K562 (cell line): ENCODE measurements at regions not wholly inside any gene's neighbourhood (a gene's known extent, or its start where the extent isn't known, plus 50 kb on each side); places are given as distances from the start of the nearest gene placed in this dataset.

Experiments
- ATAC-seq: fragments of 200-7000 bp; cut with Tn5 transposase; 3 replicates; pipeline ENCODE4 v1.9.1; 2020; ENCODE audit warnings: moderate library complexity
- BruUV-seq: library from RNA; stranded (reverse); fragments of 400-500 nt; replicated peaks from 2 replicates; lab custom pipeline; 2021; lab: Mats Ljungman, UMichigan
- CTCF ChIA-PET: fragments of 300-600 bp; formaldehyde crosslinking; extraction: SDS; loops from one replicate; lab custom pipeline; 2021; ENCODE audit warnings: low intra/inter-chr PET ratio; lab: Yijun Ruan, JAX
- POLR2A ChIA-PET: fragments of 300-600, 350-650 bp; sonication (Branson Sonifier 250); formaldehyde crosslinking; extraction: SDS; loops from one replicate; lab custom pipeline; 2021; ENCODE audit warnings: antibody characterized with exemption, inconsistent platforms; lab: Yijun Ruan, JAX
- DNase-seq, 4 experiments: peaks; one replicate each; pipeline versions ENCODE4 v3.0.0 to v3.0.0-alpha.2; 2011 to 2018; ENCODE audit warnings: low spot score in 3 of 4, mixed read lengths in 3 of 4; ENCODE audit errors: extremely low read depth in 1 of 4
- FAIRE-seq: peaks from 2 replicates; lab custom pipeline; 2011; peaks lifted over from hg19 to GRCh38; lab: Jason Lieb, UNC
- H2AFZ ChIP-seq: 2 replicates; pipeline ENCODE4 v1.6.0; 2011; ENCODE audit warnings: low read depth, low read length, control low read depth, inconsistent platforms
- H3K27ac ChIP-seq: fragments of 200-600 bp; 3 replicates; pipeline ENCODE4 v1.8.0; 2011; ENCODE audit warnings: low read depth, mild to moderate bottlenecking, control low read depth, inconsistent platforms, low read length, moderate library complexity, mixed read lengths; ENCODE audit errors: extremely low read depth
- H3K27me3 ChIP-seq, 2 experiments: fragments of 300-600 bp in 1 of 2; 2 replicates in 1 of 2; 3 replicates in 1 of 2; pipeline versions ENCODE4 v1.6.0 to v1.8.0; 2011; ENCODE audit warnings: inconsistent platforms in 2 of 2, low read length in 2 of 2, mild to moderate bottlenecking in 1 of 2, mixed read lengths in 1 of 2, moderate library complexity in 1 of 2; ENCODE audit not compliant: control insufficient read depth in 2 of 2, insufficient read depth in 2 of 2
- H3K36me3 ChIP-seq: fragments of 300-600 bp; 3 replicates; pipeline ENCODE4 v1.8.0; 2011; ENCODE audit warnings: mild to moderate bottlenecking, low read length, inconsistent platforms; ENCODE audit not compliant: control insufficient read depth, insufficient read depth
- H3K4me1 ChIP-seq, 2 experiments: fragments of 200-600 bp in 1 of 2; replicated peaks in 1 of 2; 2 replicates in 1 of 2; 3 replicates in 1 of 2; pipeline versions ENCODE4 v1.5.1 to v1.8.0; 2011; ENCODE audit warnings: inconsistent platforms in 2 of 2, low read length in 2 of 2, mild to moderate bottlenecking in 1 of 2, mixed read lengths in 1 of 2, moderate library complexity in 1 of 2; ENCODE audit not compliant: control insufficient read depth in 2 of 2, insufficient read depth in 2 of 2
- H3K4me2 ChIP-seq: 2 replicates; pipeline ENCODE4 v1.6.1; 2011; ENCODE audit warnings: low read length, control low read depth, inconsistent platforms, mixed read lengths; ENCODE audit not compliant: insufficient read depth
- H3K4me3 ChIP-seq: fragments of 200-600 bp; sonication (generic), shearing (Covaris generic); 2 replicates; pipeline ENCODE4 v1.5.1; 2016; ENCODE audit warnings: control low read depth, inconsistent platforms
- H3K79me2 ChIP-seq: fragments of 200-600 bp; 3 replicates; pipeline ENCODE4 v1.8.0; 2011; ENCODE audit warnings: low read length, inconsistent platforms; ENCODE audit not compliant: control insufficient read depth, insufficient read depth
- H3K9ac ChIP-seq, 2 experiments: 2 replicates each; pipeline versions ENCODE4 v1.6.0 to v1.6.1; 2011; ENCODE audit warnings: low read depth in 2 of 2, low read length in 2 of 2, control low read depth in 1 of 2, inconsistent platforms in 1 of 2, mild to moderate bottlenecking in 1 of 2, mixed read lengths in 1 of 2; ENCODE audit not compliant: insufficient read depth in 1 of 2
- H3K9me1 ChIP-seq: one replicate; pipeline ENCODE4 v1.6.0; 2011; ENCODE audit warnings: inconsistent platforms, mild to moderate bottlenecking, low read length, moderate library complexity; ENCODE audit not compliant: control insufficient read depth, insufficient read depth
- H3K9me3 ChIP-seq: replicated peaks from 2 replicates; pipeline ENCODE4 v1.5.1; 2011; ENCODE audit warnings: low read depth, low read length, inconsistent platforms; ENCODE audit not compliant: control insufficient read depth, insufficient read depth
- H4K20me1 ChIP-seq: replicated peaks from 2 replicates; pipeline ENCODE4 v1.6.1; 2011; ENCODE audit warnings: low read length, inconsistent platforms, mixed read lengths; ENCODE audit not compliant: control insufficient read depth, insufficient read depth
- DIDO1 ChIP-seq: fragments of 450-650 bp; IDR thresholded peaks from 2 replicates; pipeline ENCODE4 v1.6.1; 2016; ENCODE audit warnings: low read depth, missing biosample characterization, missing genetic modification characterization
- SP1 ChIP-seq: sonication (generic); formaldehyde crosslinking; IDR thresholded peaks from 2 replicates; pipeline ENCODE4 v1.8.1; 2022; ENCODE audit warnings: mild to moderate bottlenecking, missing genetic modification reagents
- TAF15 ChIP-seq: fragments of 200-400 bp; formaldehyde crosslinking; IDR thresholded peaks from 2 replicates; pipeline ENCODE4 v1.6.1; 2017; ENCODE audit warnings: mild to moderate bottlenecking, low read depth, low read length, moderate library complexity
- ZNF699 ChIP-seq: fragments of 250-450 bp; sonication (Bioruptor Pico); IDR thresholded peaks from 2 replicates; pipeline ENCODE4 v1.8.0; 2021; ENCODE audit warnings: mild to moderate bottlenecking, moderate library complexity; ENCODE audit not compliant: insufficient replicate concordance
- WGBS: fragments of 100-300 bp; shearing (Covaris generic); methylation state at CpG from one replicate; pipeline ENCODE4 v1.1.6; 2016; ENCODE audit warnings: low coverage, mixed read lengths; ENCODE audit not compliant: insufficient coverage; ENCODE audit errors: missing lambda C conversion rate; 5-methylcytosine and 5-hydroxymethylcytosine counted together
- in situ Hi-C: fragments of 300-500 bp; cut with MboI; formaldehyde crosslinking; loops from 4 replicates; pipeline ENCODE4 v1.15.0; 2018; ENCODE audit warnings: inconsistent platforms, mixed read lengths
- intact Hi-C: fragments of 100-400 bp; cut with micrococcal nuclease; formaldehyde crosslinking; loops from 2 replicates; pipeline ENCODE4 v1.14.2; 2022
- TF ChIP-seq, protein P1 (sequence below): fragments of 250-450 bp; sonication (Bioruptor Pico); IDR thresholded peaks from 2 replicates; pipeline ENCODE4 v1.4.0; 2020; ENCODE audit warnings: mild to moderate bottlenecking, moderate library complexity

DNA sequence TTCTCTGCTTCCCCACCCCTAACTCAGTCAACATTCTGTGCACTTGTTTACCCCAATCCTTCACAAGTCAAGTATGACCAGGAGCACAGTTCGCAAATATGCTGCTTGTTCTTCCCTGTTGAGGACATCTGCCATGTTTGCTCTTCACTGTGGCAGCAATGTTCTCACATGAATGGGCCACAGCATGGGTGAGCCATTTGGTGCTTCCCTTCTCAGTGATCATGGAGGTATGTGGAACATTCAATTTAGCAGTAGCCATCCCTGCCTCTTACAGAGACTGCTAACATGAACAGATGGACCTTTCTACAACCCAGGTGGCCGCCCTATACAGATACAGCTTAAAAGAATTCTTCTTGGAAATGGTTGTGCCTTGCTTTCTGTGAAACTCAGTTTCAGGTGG is 660.1 kb upstream of the SGO1 start:
- 21% methylated on average over 2 of the region's 2 CpGs for WGBS
- no peak; the same call in 2 of the 3 replicates for ATAC-seq
- BruUV-seq: no TSS peak
- Histone ChIP-seq H3K36me3 (no peaks in the 10 kb centered on the region), H3K4me3 (no peak overlapping the region), H3K9me1 (no peaks in the 10 kb centered on the region), H2AFZ (peak overlapping the region; percentile 44; the same call in 1 of the 2 replicates), H3K9me3 (no peaks in the 10 kb centered on the region), H4K20me1 (no peaks in the 10 kb centered on the region), H3K4me2 (no peak overlapping the region), H3K79me2 (no peaks in the 10 kb centered on the region), H3K4me1 (no peaks in the 10 kb centered on the region), H3K9ac (no peak overlapping the region), H3K27ac (no peak overlapping the region), H3K27me3 (no peaks in the 10 kb centered on the region)
- DNase-seq: no peak
- intact Hi-C loops: no loop called here
- ChIA-PET CTCF (no interaction called here), POLR2A (no interaction called here)
- in situ Hi-C loops: no loop called here
- TF ChIP-seq TAF15 (no peak), ZNF699 (no peak), SP1 (CRISPR knock-in tag) (no peak), DIDO1 (no peak)
- TF ChIP-seq, protein P1, sequence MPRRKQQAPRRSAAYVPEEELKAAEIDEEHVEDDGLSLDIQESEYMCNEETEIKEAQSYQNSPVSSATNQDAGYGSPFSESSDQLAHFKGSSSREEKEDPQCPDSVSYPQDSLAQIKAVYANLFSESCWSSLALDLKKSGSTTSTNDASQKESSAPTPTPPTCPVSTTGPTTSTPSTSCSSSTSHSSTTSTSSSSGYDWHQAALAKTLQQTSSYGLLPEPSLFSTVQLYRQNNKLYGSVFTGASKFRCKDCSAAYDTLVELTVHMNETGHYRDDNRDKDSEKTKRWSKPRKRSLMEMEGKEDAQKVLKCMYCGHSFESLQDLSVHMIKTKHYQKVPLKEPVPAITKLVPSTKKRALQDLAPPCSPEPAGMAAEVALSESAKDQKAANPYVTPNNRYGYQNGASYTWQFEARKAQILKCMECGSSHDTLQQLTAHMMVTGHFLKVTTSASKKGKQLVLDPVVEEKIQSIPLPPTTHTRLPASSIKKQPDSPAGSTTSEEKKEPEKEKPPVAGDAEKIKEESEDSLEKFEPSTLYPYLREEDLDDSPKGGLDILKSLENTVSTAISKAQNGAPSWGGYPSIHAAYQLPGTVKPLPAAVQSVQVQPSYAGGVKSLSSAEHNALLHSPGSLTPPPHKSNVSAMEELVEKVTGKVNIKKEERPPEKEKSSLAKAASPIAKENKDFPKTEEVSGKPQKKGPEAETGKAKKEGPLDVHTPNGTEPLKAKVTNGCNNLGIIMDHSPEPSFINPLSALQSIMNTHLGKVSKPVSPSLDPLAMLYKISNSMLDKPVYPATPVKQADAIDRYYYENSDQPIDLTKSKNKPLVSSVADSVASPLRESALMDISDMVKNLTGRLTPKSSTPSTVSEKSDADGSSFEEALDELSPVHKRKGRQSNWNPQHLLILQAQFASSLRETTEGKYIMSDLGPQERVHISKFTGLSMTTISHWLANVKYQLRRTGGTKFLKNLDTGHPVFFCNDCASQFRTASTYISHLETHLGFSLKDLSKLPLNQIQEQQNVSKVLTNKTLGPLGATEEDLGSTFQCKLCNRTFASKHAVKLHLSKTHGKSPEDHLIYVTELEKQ (CRISPR knock-in tag): no peak
- no peak for FAIRE-seq
